IgD-negative memory B cell (primary cell): ENCODE measurements at regions not wholly inside any gene's neighbourhood (a gene's known extent, or its start where the extent isn't known, plus 50 kb on each side); places are given as distances from the start of the nearest gene placed in this dataset.
"Not testable (repeated sequence)": the region's sequence is repeated elsewhere in the genome, so short reads cannot be mapped to it uniquely, and the experiment has no call there.

Source experiments
- H3K27ac Mint-ChIP-seq, 3 donors: one replicate each; pipeline ENCODE4 v1.8.0; 2020 to 2022; ENCODE audit warnings: mild to moderate bottlenecking in 3 of 3, mixed read lengths in 3 of 3, moderate library complexity in 1 of 3
- H3K27me3 Mint-ChIP-seq: one replicate; pipeline ENCODE4 v1.8.0; 2021; ENCODE audit warnings: mixed read lengths
- H3K36me3 Mint-ChIP-seq: one replicate; pipeline ENCODE4 v1.8.0; 2020; ENCODE audit warnings: mild to moderate bottlenecking, mixed read lengths
- H3K4me1 Mint-ChIP-seq, 3 donors: one replicate each; pipeline ENCODE4 v1.8.0; 2020 to 2022; ENCODE audit warnings: mixed read lengths in 3 of 3, mild to moderate bottlenecking in 1 of 3
- H3K4me3 Mint-ChIP-seq, 4 donors: one replicate each; pipeline ENCODE4 v1.8.0; 2020 to 2022; ENCODE audit warnings: mild to moderate bottlenecking in 4 of 4, mixed read lengths in 4 of 4, moderate library complexity in 3 of 4
- H3K9me3 Mint-ChIP-seq, 3 donors: one replicate each; pipeline ENCODE4 v1.8.0; 2020 to 2021; ENCODE audit warnings: mixed read lengths in 3 of 3, mild to moderate bottlenecking in 1 of 3

GRCh38 chr3:20575146-20575545 is 389.1 kb upstream of the SGO1 start:
- Mint-ChIP-seq H3K36me3 (no peaks in the 10 kb centered on the region), H3K27me3 (no peaks in the 10 kb centered on the region), H3K4me1 (no peaks in the 10 kb centered on the region), H3K4me3 (no peak overlapping the region), H3K9me3 (no peaks in the 10 kb centered on the region), H3K27ac (no peak overlapping the region)

GRCh38 chr3:20574746-20575145 is 388.7 kb upstream of the SGO1 start:
- no peaks in the 10 kb centered on the region for H3K4me1 Mint-ChIP-seq
- no peaks in the 10 kb centered on the region for H3K27me3 Mint-ChIP-seq
- no peaks in the 10 kb centered on the region for H3K9me3 Mint-ChIP-seq
- H3K36me3 Mint-ChIP-seq, result no peaks in the 10 kb centered on the region
- no peak overlapping the region for H3K27ac Mint-ChIP-seq
- no peak overlapping the region for H3K4me3 Mint-ChIP-seq

GRCh38 chr3:20573175-20573574 is 387.2 kb upstream of the SGO1 start:
- no peaks in the 10 kb centered on the region for H3K4me1 Mint-ChIP-seq
- no peaks in the 10 kb centered on the region for H3K36me3 Mint-ChIP-seq
- no peaks in the 10 kb centered on the region for H3K9me3 Mint-ChIP-seq

GRCh38 chr3:20572473-20572872 is 386.5 kb upstream of the SGO1 start:
- no peaks in the 10 kb centered on the region for H3K9me3 Mint-ChIP-seq
- H3K36me3 Mint-ChIP-seq, result no peaks in the 10 kb centered on the region
- H3K4me1 Mint-ChIP-seq, result no peaks in the 10 kb centered on the region
- no peak overlapping the region for H3K4me3 Mint-ChIP-seq
- no peaks in the 10 kb centered on the region for H3K27me3 Mint-ChIP-seq
- H3K27ac Mint-ChIP-seq, result no peak overlapping the region

More at GRCh38 chr3:20573175-20573574, 387.2 kb upstream of the SGO1 start:
- H3K27ac Mint-ChIP-seq, result no peak overlapping the region
- H3K27me3 Mint-ChIP-seq, result no peaks in the 10 kb centered on the region
- no peak overlapping the region for H3K4me3 Mint-ChIP-seq

- Mint-ChIP-seq H3K27me3 (no peaks in the 10 kb centered on the region), H3K27ac (no peak overlapping the region), H3K4me3 (no peak overlapping the region), H3K4me1 (no peaks in the 10 kb centered on the region), H3K36me3 (no peaks in the 10 kb centered on the region), H3K9me3 (no peaks in the 10 kb centered on the region)
These were observed 383.3 kb upstream of the SGO1 start for GRCh38 chr3:20569310-20569709.

- H3K4me1 Mint-ChIP-seq, result peaks cover 0 to 3% (median 0%) of the 10 kb centered on the region in 3 donors
- H3K27ac Mint-ChIP-seq, result no peak overlapping the region
- H3K36me3 Mint-ChIP-seq, result peaks cover 2% of the 10 kb centered on the region
- H3K27me3 Mint-ChIP-seq, result no peaks in the 10 kb centered on the region
- H3K4me3 Mint-ChIP-seq, result no peak overlapping the region
- H3K9me3 Mint-ChIP-seq, result peaks cover 0 to 1% (median 0%) of the 10 kb centered on the region in 3 donors
These were observed 379.0 kb upstream of the SGO1 start for GRCh38 chr3:20564966-20565365.

- H3K9me3 Mint-ChIP-seq, result peaks cover 0 to 1% (median 0%) of the 10 kb centered on the region in 3 donors
- no peaks in the 10 kb centered on the region for H3K27me3 Mint-ChIP-seq
- H3K27ac Mint-ChIP-seq, result no peak overlapping the region
- no peak overlapping the region for H3K4me3 Mint-ChIP-seq
- H3K4me1 Mint-ChIP-seq, result peaks cover 0 to 3% (median 0%) of the 10 kb centered on the region in 3 donors
- peaks cover 2% of the 10 kb centered on the region for H3K36me3 Mint-ChIP-seq
These were observed 378.0 kb upstream of the SGO1 start for GRCh38 chr3:20563985-20564384.

- H3K9me3 Mint-ChIP-seq, result peaks cover 0 to 1% (median 0%) of the 10 kb centered on the region in 3 donors
- H3K27me3 Mint-ChIP-seq, result no peaks in the 10 kb centered on the region
- no peak overlapping the region for H3K4me3 Mint-ChIP-seq
- H3K4me1 Mint-ChIP-seq, result peaks cover 0 to 3% (median 0%) of the 10 kb centered on the region in 3 donors
- no peak overlapping the region for H3K27ac Mint-ChIP-seq
- peaks cover 2% of the 10 kb centered on the region for H3K36me3 Mint-ChIP-seq
These were observed 377.2 kb upstream of the SGO1 start for GRCh38 chr3:20563251-20563650.

- no peaks in the 10 kb centered on the region for H3K27me3 Mint-ChIP-seq
- peaks cover 0 to 3% (median 0%) of the 10 kb centered on the region in 3 donors for H3K4me1 Mint-ChIP-seq
- H3K4me3 Mint-ChIP-seq, result no peak overlapping the region
- H3K9me3 Mint-ChIP-seq, result peaks cover 0 to 1% (median 0%) of the 10 kb centered on the region in 3 donors
- no peak overlapping the region for H3K27ac Mint-ChIP-seq
- peaks cover 2% of the 10 kb centered on the region for H3K36me3 Mint-ChIP-seq
These were observed 375.2 kb upstream of the SGO1 start for GRCh38 chr3:20561166-20561565.

- not testable (repeated sequence) for H3K4me1 Mint-ChIP-seq, H3K27ac Mint-ChIP-seq, H3K9me3 Mint-ChIP-seq, H3K36me3 Mint-ChIP-seq, H3K27me3 Mint-ChIP-seq, H3K4me3 Mint-ChIP-seq
These were observed 374.4 kb upstream of the SGO1 start for GRCh38 chr3:20560446-20560845.

GRCh38 chr3:20558161-20558560 is 372.2 kb upstream of the SGO1 start:
- no peaks in the 10 kb centered on the region for H3K27me3 Mint-ChIP-seq
- peaks cover 0 to 3% (median 0%) of the 10 kb centered on the region in 3 donors for H3K4me1 Mint-ChIP-seq
- H3K4me3 Mint-ChIP-seq, result no peak overlapping the region
- H3K9me3 Mint-ChIP-seq, result no peaks in the 10 kb centered on the region
- H3K36me3 Mint-ChIP-seq, result peaks cover 2% of the 10 kb centered on the region
- H3K27ac Mint-ChIP-seq, result no peak overlapping the region

GRCh38 chr3:20556661-20557060 is 370.7 kb upstream of the SGO1 start:
- Mint-ChIP-seq H3K4me3 (no peak overlapping the region), H3K27ac (no peak overlapping the region), H3K36me3 (no peaks in the 10 kb centered on the region), H3K27me3 (no peaks in the 10 kb centered on the region), H3K4me1 (no peaks in the 10 kb centered on the region), H3K9me3 (no peaks in the 10 kb centered on the region)

GRCh38 chr3:20552605-20553275 is 366.7 kb upstream of the SGO1 start:
- Mint-ChIP-seq H3K9me3 (no peaks in the 10 kb centered on the region), H3K4me3 (no peak overlapping the region)

GRCh38 chr3:20547361-20548269 is 361.6 kb upstream of the SGO1 start:
- not testable (repeated sequence) for H3K27ac Mint-ChIP-seq, H3K4me1 Mint-ChIP-seq, H3K36me3 Mint-ChIP-seq, H3K4me3 Mint-ChIP-seq, H3K9me3 Mint-ChIP-seq, H3K27me3 Mint-ChIP-seq

More at GRCh38 chr3:20552605-20553275, 366.7 kb upstream of the SGO1 start:
- no peaks in the 10 kb centered on the region for H3K27me3 Mint-ChIP-seq
- no peak overlapping the region for H3K27ac Mint-ChIP-seq
- no peaks in the 10 kb centered on the region for H3K4me1 Mint-ChIP-seq
- peaks cover 1% of the 10 kb centered on the region for H3K36me3 Mint-ChIP-seq

GRCh38 chr3:20546636-20547035 is 360.6 kb upstream of the SGO1 start:
- H3K9me3 Mint-ChIP-seq, result peaks cover 0 to 5% (median 0%) of the 10 kb centered on the region in 3 donors
- H3K27ac Mint-ChIP-seq, result no peak overlapping the region
- H3K36me3 Mint-ChIP-seq, result peaks cover 1% of the 10 kb centered on the region
- H3K4me1 Mint-ChIP-seq, result no peaks in the 10 kb centered on the region
- no peak overlapping the region for H3K4me3 Mint-ChIP-seq
- H3K27me3 Mint-ChIP-seq, result no peaks in the 10 kb centered on the region
